Tibial nerve (tissue), 4 donors: ENCODE measurements at regions not wholly inside any gene's neighbourhood (a gene's known extent, or its start where the extent isn't known, plus 50 kb on each side); places are given as distances from the start of the nearest gene placed in this dataset.

Source experiments
- DNase-seq, 2 donors: peaks; one replicate each; pipeline ENCODE4 v3.0.0-alpha.2; 2019; ENCODE audit warnings: low spot score in 2 of 2
- H3K27ac ChIP-seq, 4 donors: fragments of 200-600 bp; sonication (generic) in 3 of 4; one replicate each; pipeline ENCODE4 v1.5.1; 2017 to 2019; ENCODE audit warnings: mild to moderate bottlenecking in 1 of 4
- H3K27me3 ChIP-seq, 2 donors: fragments of 200-600 bp; sonication (generic) in 1 of 2; one replicate each; pipeline versions ENCODE4 v1.5.1 to v1.6.0; 2017 to 2019
- H3K36me3 ChIP-seq, 3 donors: fragments of 200-600 bp; sonication (generic); one replicate each; pipeline ENCODE4 v1.5.1; 2018 to 2019
- H3K4me1 ChIP-seq, 4 donors: fragments of 200-600 bp; sonication (generic) in 3 of 4; one replicate each; pipeline ENCODE4 v1.5.1; 2017 to 2019
- H3K4me3 ChIP-seq, 4 donors: fragments of 200-600 bp; sonication (generic) in 3 of 4; one replicate each; pipeline ENCODE4 v1.5.1; 2017 to 2019; ENCODE audit warnings: mild to moderate bottlenecking in 1 of 4, moderate library complexity in 1 of 4
- H3K9me3 ChIP-seq, 4 donors: fragments of 200-600 bp; sonication (generic) in 3 of 4; one replicate each; pipeline ENCODE4 v1.5.1; 2017 to 2019
- EP300 ChIP-seq, 2 donors: sonication (generic); formaldehyde crosslinking; IDR thresholded peaks; one replicate each; pipeline ENCODE4 v1.6.1; 2017; ENCODE audit warnings: antibody characterized with exemption in 2 of 2, mild to moderate bottlenecking in 1 of 2
- POLR2A ChIP-seq, 2 donors: fragments of 450-650 bp; IDR thresholded peaks; one replicate each; pipeline ENCODE4 v1.6.1; 2017; ENCODE audit warnings: antibody characterized with exemption in 2 of 2, mild to moderate bottlenecking in 2 of 2, moderate library complexity in 2 of 2
- WGBS, 2 donors: methylation state at CpG; one replicate each; pipeline ENCODE4 v1.1.5; 2018; 5-methylcytosine and 5-hydroxymethylcytosine counted together
- TF ChIP-seq, protein P1 (sequence below), 5 experiments: fragments of 200-600 bp in 3 of 5; fragments of 450-650 bp in 2 of 5; sonication (generic) in 3 of 5; IDR thresholded peaks; one replicate each; pipeline ENCODE4 v1.5.1; 2016 to 2019; ENCODE audit warnings: antibody characterized with exemption in 5 of 5, mild to moderate bottlenecking in 3 of 5, moderate library complexity in 2 of 5

DNA sequence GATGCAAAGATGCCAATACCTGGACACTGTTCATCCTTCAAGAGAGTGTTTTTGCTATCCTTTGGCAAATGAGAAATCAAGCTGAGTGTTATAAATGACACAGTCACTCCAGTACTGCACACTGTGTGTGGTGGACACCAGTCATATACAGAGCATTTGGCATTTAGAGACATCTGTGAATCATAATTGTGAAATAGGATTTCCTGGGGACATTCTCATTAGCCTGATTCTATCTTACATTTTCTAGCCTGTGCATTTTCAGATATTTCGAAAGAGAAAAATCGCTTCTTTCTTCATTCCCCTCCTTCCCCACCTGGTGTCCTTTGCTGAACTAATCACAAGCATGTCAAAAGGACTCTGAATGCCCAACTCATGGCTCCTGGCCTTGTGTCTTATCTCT lies 781.0 kb upstream of the ARGLU1 start:
- Histone ChIP-seq H3K36me3 (no peaks in the 10 kb centered on the region), H3K9me3 (no peaks in the 10 kb centered on the region), H3K4me3 (no peak overlapping the region), H3K27ac (no peak overlapping the region), H3K4me1 (no peaks in the 10 kb centered on the region), H3K27me3 (no peaks in the 10 kb centered on the region)
- no peak for DNase-seq
- 93 to 100% methylated on average over 2 of the region's 2 CpGs for WGBS, 2 donors
- TF ChIP-seq EP300 (IDR thresholded peaks at IDR 0.05) (no peak), POLR2A (IDR thresholded peaks at IDR 0.05) (no peak)
- TF ChIP-seq, protein P1, sequence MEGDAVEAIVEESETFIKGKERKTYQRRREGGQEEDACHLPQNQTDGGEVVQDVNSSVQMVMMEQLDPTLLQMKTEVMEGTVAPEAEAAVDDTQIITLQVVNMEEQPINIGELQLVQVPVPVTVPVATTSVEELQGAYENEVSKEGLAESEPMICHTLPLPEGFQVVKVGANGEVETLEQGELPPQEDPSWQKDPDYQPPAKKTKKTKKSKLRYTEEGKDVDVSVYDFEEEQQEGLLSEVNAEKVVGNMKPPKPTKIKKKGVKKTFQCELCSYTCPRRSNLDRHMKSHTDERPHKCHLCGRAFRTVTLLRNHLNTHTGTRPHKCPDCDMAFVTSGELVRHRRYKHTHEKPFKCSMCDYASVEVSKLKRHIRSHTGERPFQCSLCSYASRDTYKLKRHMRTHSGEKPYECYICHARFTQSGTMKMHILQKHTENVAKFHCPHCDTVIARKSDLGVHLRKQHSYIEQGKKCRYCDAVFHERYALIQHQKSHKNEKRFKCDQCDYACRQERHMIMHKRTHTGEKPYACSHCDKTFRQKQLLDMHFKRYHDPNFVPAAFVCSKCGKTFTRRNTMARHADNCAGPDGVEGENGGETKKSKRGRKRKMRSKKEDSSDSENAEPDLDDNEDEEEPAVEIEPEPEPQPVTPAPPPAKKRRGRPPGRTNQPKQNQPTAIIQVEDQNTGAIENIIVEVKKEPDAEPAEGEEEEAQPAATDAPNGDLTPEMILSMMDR (IDR thresholded peaks at IDR 0.05) = no peak

DNA sequence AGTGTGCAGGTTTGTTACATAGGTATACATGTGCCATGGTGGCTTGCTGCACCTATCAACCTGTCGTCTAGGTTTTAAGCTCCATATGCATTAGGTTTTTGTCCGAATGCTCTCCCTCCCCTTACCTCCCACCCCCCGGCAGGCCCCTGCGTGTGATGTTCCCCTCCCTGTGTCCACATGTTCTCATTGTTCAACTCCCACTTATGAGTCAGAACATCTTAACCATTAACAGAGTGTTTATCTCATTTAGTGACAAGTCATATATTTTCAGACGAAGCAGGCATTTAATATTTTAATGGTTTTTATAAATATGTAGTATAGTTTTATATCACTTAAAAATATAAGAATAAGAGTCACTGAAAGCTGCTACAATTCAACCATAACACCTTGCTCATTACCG lies 780.5 kb upstream of the ARGLU1 start:
- no peaks in the 10 kb centered on the region for H3K9me3 ChIP-seq
- H3K4me3 ChIP-seq = no peak overlapping the region
- H3K4me1 ChIP-seq = no peaks in the 10 kb centered on the region
- TF ChIP-seq, protein P1 (IDR thresholded peaks at IDR 0.05) = no peak
- TF ChIP-seq EP300 (IDR thresholded peaks at IDR 0.05) (no peak), POLR2A (IDR thresholded peaks at IDR 0.05) (no peak)
- H3K36me3 ChIP-seq = no peaks in the 10 kb centered on the region
- 71 to 84% methylated on average over 6 of the region's 6 CpGs for WGBS, 2 donors
- H3K27me3 ChIP-seq = no peaks in the 10 kb centered on the region
- no peak for DNase-seq
- H3K27ac ChIP-seq = no peak overlapping the region

DNA sequence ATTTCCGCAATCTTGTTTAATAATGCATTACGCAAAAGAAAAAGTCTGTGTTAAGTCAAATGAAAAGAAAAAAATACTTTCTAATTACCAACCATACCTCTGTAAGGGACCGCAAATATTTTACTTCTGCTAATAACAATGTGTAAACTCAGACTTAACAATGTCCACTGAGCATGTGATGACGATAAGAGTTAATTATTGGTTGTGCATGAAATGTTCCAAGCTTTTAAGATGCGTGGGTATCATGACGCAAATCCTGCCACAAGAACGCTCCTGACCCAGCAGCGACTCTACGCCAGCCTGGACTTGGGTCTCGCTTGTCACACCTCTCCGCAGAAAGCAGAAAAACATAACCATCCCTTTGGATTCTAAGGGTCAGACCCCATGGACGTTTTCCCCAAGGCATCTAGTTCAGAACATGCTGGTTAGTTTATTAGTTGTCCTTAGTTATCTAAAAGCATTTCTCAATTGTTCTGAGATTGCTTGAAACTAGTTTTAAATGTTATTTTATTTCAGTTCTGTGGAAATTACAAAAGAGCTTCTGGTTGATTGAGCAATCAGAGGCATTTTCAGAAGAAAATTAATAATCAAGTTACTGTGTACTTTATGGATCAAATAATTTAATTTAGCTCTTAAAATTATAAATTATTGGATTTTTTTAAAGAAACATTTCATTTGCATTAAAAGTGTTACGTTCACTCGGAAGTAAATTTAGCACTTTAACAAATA lies 779.9 kb upstream of the ARGLU1 start:
- Histone ChIP-seq H3K27ac (no peak overlapping the region), H3K4me1 (no peaks in the 10 kb centered on the region), H3K9me3 (no peaks in the 10 kb centered on the region), H3K4me3 (no peak overlapping the region), H3K27me3 (no peaks in the 10 kb centered on the region), H3K36me3 (no peaks in the 10 kb centered on the region)
- no peak for DNase-seq
- 91% methylated on average over 14 of the region's 14 CpGs for WGBS, 2 donors
- TF ChIP-seq, protein P1 (IDR thresholded peaks at IDR 0.05) = no peak
- no peak for TF ChIP-seq EP300 (IDR thresholded peaks at IDR 0.05)
- TF ChIP-seq POLR2A (IDR thresholded peaks at IDR 0.05) = no peak

DNA sequence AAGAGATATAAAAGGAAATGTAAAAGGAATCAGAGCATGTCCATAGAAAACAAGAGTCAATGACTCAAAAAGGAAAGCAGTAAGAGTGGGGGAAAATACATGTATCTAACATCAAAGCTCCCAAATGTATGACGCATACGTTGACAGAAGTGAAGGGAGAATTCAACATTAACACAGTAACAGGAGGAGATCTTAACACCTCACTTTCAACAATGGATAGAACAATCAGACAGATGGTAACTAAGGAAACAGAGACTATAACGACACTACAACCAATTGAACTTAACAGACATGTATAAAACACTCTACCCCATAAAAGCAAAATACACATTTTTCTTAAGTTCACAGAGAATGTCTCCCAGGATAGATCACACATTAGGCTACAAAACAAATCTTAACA lies 774.8 kb upstream of the ARGLU1 start:
- H3K4me3 ChIP-seq = no peak overlapping the region
- no peaks in the 10 kb centered on the region for H3K36me3 ChIP-seq
- no peak for DNase-seq
- 79 to 86% methylated on average over 3 of the region's 3 CpGs for WGBS, 2 donors
- H3K4me1 ChIP-seq = no peaks in the 10 kb centered on the region
- no peaks in the 10 kb centered on the region for H3K9me3 ChIP-seq
- H3K27ac ChIP-seq = no peak overlapping the region
- TF ChIP-seq POLR2A (IDR thresholded peaks at IDR 0.05) = no peak
- TF ChIP-seq, protein P1 (IDR thresholded peaks at IDR 0.05) = no peak
- no peak for TF ChIP-seq EP300 (IDR thresholded peaks at IDR 0.05)
- no peaks in the 10 kb centered on the region for H3K27me3 ChIP-seq

DNA sequence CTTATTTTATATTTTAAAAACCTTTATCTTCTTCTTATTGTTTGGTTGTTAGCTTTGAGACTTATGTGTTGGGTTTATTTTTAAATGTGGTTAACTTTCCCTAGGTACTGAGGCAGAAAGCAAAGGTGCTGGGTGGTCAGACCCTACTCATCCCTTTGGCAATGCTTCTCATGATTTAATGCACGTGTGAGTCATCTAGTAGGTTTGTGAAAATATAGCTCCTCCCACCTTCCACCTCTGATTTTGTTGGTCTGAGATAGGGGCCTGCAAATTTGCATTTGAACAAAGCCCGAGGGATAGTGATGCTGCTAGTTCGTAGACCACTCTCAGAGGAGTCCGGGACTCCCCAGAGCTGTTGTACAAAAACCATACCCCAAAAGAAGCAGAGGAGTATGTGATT lies 771.3 kb upstream of the ARGLU1 start:
- TF ChIP-seq, protein P1 (IDR thresholded peaks at IDR 0.05) = no peak
- TF ChIP-seq POLR2A (IDR thresholded peaks at IDR 0.05) = no peak
- no peak for TF ChIP-seq EP300 (IDR thresholded peaks at IDR 0.05)
- WGBS, 2 donors = 73 to 86% methylated on average over 4 of the region's 4 CpGs
- H3K36me3 ChIP-seq = no peaks in the 10 kb centered on the region
- DNase-seq = no peak
- no peaks in the 10 kb centered on the region for H3K27me3 ChIP-seq
- no peak overlapping the region for H3K4me3 ChIP-seq
- H3K9me3 ChIP-seq = no peaks in the 10 kb centered on the region
- no peak overlapping the region for H3K27ac ChIP-seq
- no peaks in the 10 kb centered on the region for H3K4me1 ChIP-seq
